ENCODE measurements at regions not wholly inside any gene's neighbourhood (a gene's known extent, or its start where the extent isn't known, plus 50 kb on each side); places are given as distances from the start of the nearest gene placed in this dataset.

GRCh38 chr10:4082861-4083260 is 297.9 kb upstream of the KLF6 start:
- CTCF ChIA-PET, result no interaction called here
- H3K4me3 Mint-ChIP-seq (ENCODE audit: unreplicated experiment), result no peak overlapping the region
- no TSS peak for BruUV-seq (replicated peaks)
- Histone ChIP-seq H3K27me3 (replicated peaks; ENCODE audit: control insufficient read depth, insufficient read depth, low read length) (no peaks in the 10 kb centered on the region), H3K9me3 (no peaks in the 10 kb centered on the region), H3K4me3 (ENCODE audit: low read depth, low read length) (no peak overlapping the region), H3K36me3 (ENCODE audit: control insufficient read depth, insufficient read depth, low read length) (no peaks in the 10 kb centered on the region), H3K4me1 (no peaks in the 10 kb centered on the region)
- TF ChIP-seq CTCF (IDR thresholded peaks at IDR 0.05; ENCODE audit: insufficient read depth in 1 of 2, low read depth in 1 of 2, low read length in 1 of 2, severe bottlenecking in 1 of 2, unreplicated experiment in 1 of 2), result no peak
- H3K4me1 Mint-ChIP-seq (ENCODE audit: low read depth, unreplicated experiment), result no peaks in the 10 kb centered on the region
- intact Hi-C loops (cut with micrococcal nuclease; ENCODE audit: unreplicated experiment), result no loop called here
- H3K9me3 Mint-ChIP-seq (ENCODE audit: unreplicated experiment), result no peaks in the 10 kb centered on the region
- no peak overlapping the region for H3K27ac Mint-ChIP-seq (ENCODE audit: unreplicated experiment)
- DNase-seq, result no peak
- no peaks in the 10 kb centered on the region for H3K27me3 Mint-ChIP-seq (ENCODE audit: insufficient read depth, unreplicated experiment)
- no peaks in the 10 kb centered on the region for H3K36me3 Mint-ChIP-seq (ENCODE audit: insufficient read depth, unreplicated experiment)
- POLR2A ChIA-PET, result interaction anchor here (0.6 kb wide), 1 partner anchor 82 kb away, joined by 3 read pairs; no protein-coding TSS in a partner anchor

DNA sequence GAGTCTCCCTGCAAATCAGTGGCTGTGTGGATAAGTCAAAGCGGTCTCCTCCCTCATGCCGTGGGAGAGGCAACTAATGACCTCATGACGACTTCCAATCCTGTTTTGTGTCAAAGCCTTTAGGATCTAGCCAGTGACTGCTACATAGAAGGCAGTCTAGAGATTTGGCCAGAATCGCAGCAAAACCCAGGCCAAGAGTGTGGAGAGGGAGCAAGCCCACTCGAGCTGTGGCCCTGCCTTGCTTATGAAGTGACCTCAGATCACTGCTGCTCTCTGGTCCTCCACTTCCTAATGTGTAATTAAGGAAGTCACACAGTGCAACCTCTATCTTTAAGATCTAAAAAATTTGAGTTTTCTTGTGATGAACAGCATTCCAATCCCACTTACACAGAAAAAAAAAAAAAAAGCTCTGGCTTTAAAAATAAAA is 296.7 kb upstream of the KLF6 start:
- no peaks in the 10 kb centered on the region for H3K9me3 Mint-ChIP-seq (ENCODE audit: unreplicated experiment)
- intact Hi-C loops (cut with micrococcal nuclease; ENCODE audit: unreplicated experiment), result no loop called here

DNA sequence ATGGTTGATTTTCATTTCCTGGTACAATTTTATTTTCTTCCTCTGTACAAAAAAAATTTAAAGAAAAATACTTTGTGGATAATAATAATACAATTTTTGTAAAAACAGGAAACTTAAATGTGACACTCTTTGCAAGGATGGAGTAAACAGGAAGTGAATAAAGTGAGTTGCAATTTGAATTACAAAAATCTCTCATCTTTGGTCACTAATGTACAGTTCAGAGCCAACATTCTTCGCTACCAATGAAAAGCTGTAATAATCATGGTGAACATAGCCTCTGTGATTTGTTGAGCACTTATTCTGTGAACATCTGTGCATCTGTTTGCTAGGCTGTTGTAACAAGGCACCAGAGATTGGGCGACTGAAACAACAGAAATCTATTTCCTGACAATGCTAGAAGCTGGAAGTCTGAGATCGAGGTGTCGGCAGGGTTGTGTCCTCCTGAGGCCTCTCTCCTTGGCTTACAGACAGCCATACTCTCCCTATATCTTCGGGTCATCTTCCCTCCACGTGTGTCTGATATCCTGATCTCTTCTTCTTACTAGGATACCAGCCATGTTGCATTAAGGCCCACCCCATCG is 295.3 kb upstream of the KLF6 start:
- peaks cover 3% of the 10 kb centered on the region for H3K27me3 Mint-ChIP-seq (ENCODE audit: insufficient read depth, unreplicated experiment)
- H3K9me3 ChIP-seq, result no peaks in the 10 kb centered on the region
- intact Hi-C loops (cut with micrococcal nuclease; ENCODE audit: unreplicated experiment), result no loop called here
- H3K36me3 ChIP-seq (ENCODE audit: control insufficient read depth, insufficient read depth, low read length), result no peaks in the 10 kb centered on the region
- no peak for TF ChIP-seq CTCF (IDR thresholded peaks at IDR 0.05; ENCODE audit: insufficient read depth in 1 of 2, low read depth in 1 of 2, low read length in 1 of 2, severe bottlenecking in 1 of 2, unreplicated experiment in 1 of 2)
- no peaks in the 10 kb centered on the region for H3K36me3 Mint-ChIP-seq (ENCODE audit: insufficient read depth, unreplicated experiment)
- ChIA-PET CTCF (no interaction called here), POLR2A (no interaction called here)
- H3K27me3 ChIP-seq (replicated peaks; ENCODE audit: control insufficient read depth, insufficient read depth, low read length), result no peaks in the 10 kb centered on the region
- H3K4me3 ChIP-seq (ENCODE audit: low read depth, low read length), result no peak overlapping the region
- no peak overlapping the region for H3K27ac Mint-ChIP-seq (ENCODE audit: unreplicated experiment)
- H3K4me3 Mint-ChIP-seq (ENCODE audit: unreplicated experiment), result no peak overlapping the region
- no peaks in the 10 kb centered on the region for H3K9me3 Mint-ChIP-seq (ENCODE audit: unreplicated experiment)
- H3K4me1 Mint-ChIP-seq (ENCODE audit: low read depth, unreplicated experiment), result peaks cover 6% of the 10 kb centered on the region
- DNase-seq, result no peak
- BruUV-seq (replicated peaks), result no TSS peak
- no peaks in the 10 kb centered on the region for H3K4me1 ChIP-seq

More for the DNA sequence above, 296.7 kb upstream of the KLF6 start:
- no peaks in the 10 kb centered on the region for H3K36me3 Mint-ChIP-seq (ENCODE audit: insufficient read depth, unreplicated experiment)
- Histone ChIP-seq H3K36me3 (ENCODE audit: control insufficient read depth, insufficient read depth, low read length) (no peaks in the 10 kb centered on the region), H3K27me3 (replicated peaks; ENCODE audit: control insufficient read depth, insufficient read depth, low read length) (no peaks in the 10 kb centered on the region), H3K4me3 (ENCODE audit: low read depth, low read length) (no peak overlapping the region), H3K9me3 (no peaks in the 10 kb centered on the region), H3K4me1 (no peaks in the 10 kb centered on the region)
- H3K4me3 Mint-ChIP-seq (ENCODE audit: unreplicated experiment), result no peak overlapping the region
- DNase-seq, result no peak
- ChIA-PET CTCF (no interaction called here), POLR2A (interaction anchor here (0.5 kb wide), 1 partner anchor 296 kb away, joined by 5 read pairs; the partner anchor contains the start of gene KLF6)
- BruUV-seq (replicated peaks), result no TSS peak
- peaks cover 3% of the 10 kb centered on the region for H3K27me3 Mint-ChIP-seq (ENCODE audit: insufficient read depth, unreplicated experiment)
- TF ChIP-seq CTCF (IDR thresholded peaks at IDR 0.05; ENCODE audit: insufficient read depth in 1 of 2, low read depth in 1 of 2, low read length in 1 of 2, severe bottlenecking in 1 of 2, unreplicated experiment in 1 of 2), result no peak
- H3K27ac Mint-ChIP-seq (ENCODE audit: unreplicated experiment), result no peak overlapping the region
- H3K4me1 Mint-ChIP-seq (ENCODE audit: low read depth, unreplicated experiment), result peaks cover 6% of the 10 kb centered on the region
